ENCODE measurements at regions not wholly inside any gene's neighbourhood (a gene's known extent, or its start where the extent isn't known, plus 50 kb on each side); places are given as distances from the start of the nearest gene placed in this dataset.
A peak's percentile ranks its signal among the peaks of the same experiment; 100 is the strongest.

- Histone ChIP-seq H3K4me3 (no peak overlapping the region), H3K9me3 (no peaks in the 10 kb centered on the region), H3K36me3 (no peaks in the 10 kb centered on the region), H3K27me3 (no peaks in the 10 kb centered on the region), H3K4me1 (no peaks in the 10 kb centered on the region), H3K27ac (no peak overlapping the region)
- TF ChIP-seq POLR2A (IDR thresholded peaks at IDR 0.05) (no peak), CTCF (IDR thresholded peaks at IDR 0.05) (peak in 3 of 6 experiments; percentile 24 to 39 (median 39))
- no peak for DNase-seq
- 51 to 53% methylated on average over 5 of the region's 5 CpGs for WGBS, 2 donors
- intact Hi-C loops (cut with DNase I) = no loop called here
Observed at GRCh38 chr11:22920939-22921565, 60.8 kb upstream of the CCDC179 start.

- 67 to 88% methylated on average over 1 of the region's 1 CpG for WGBS, 2 donors
- no peak for TF ChIP-seq CTCF (IDR thresholded peaks at IDR 0.05)
- no peak for TF ChIP-seq POLR2A (IDR thresholded peaks at IDR 0.05)
- intact Hi-C loops (cut with DNase I) = no loop called here
Observed at GRCh38 chr11:22922672-22923071, 62.4 kb upstream of the CCDC179 start.

GRCh38 chr11:22923561-22923960, 63.3 kb upstream of the CCDC179 start:
- intact Hi-C loops (cut with DNase I) = no loop called here
- Histone ChIP-seq H3K9me3 (no peaks in the 10 kb centered on the region), H3K4me3 (no peak overlapping the region), H3K27me3 (no peaks in the 10 kb centered on the region), H3K4me1 (no peaks in the 10 kb centered on the region), H3K36me3 (no peaks in the 10 kb centered on the region), H3K27ac (no peak overlapping the region)
- WGBS, 2 donors = 79 to 93% methylated on average over 1 of the region's 1 CpG
- DNase-seq = no peak
- TF ChIP-seq CTCF (IDR thresholded peaks at IDR 0.05) (no peak), POLR2A (IDR thresholded peaks at IDR 0.05) (no peak)

More at GRCh38 chr11:22922672-22923071, 62.4 kb upstream of the CCDC179 start:
- Histone ChIP-seq H3K9me3 (no peaks in the 10 kb centered on the region), H3K27me3 (no peaks in the 10 kb centered on the region), H3K4me3 (no peak overlapping the region), H3K27ac (no peak overlapping the region), H3K36me3 (no peaks in the 10 kb centered on the region), H3K4me1 (no peaks in the 10 kb centered on the region)
- no peak for DNase-seq

GRCh38 chr11:22926341-22926740, 66.1 kb upstream of the CCDC179 start:
- no peak for DNase-seq
- H3K27ac ChIP-seq = no peak overlapping the region
- no peak overlapping the region for H3K4me3 ChIP-seq
- no peaks in the 10 kb centered on the region for H3K27me3 ChIP-seq
- H3K9me3 ChIP-seq = no peaks in the 10 kb centered on the region
- intact Hi-C loops (cut with DNase I) = no loop called here
- no peaks in the 10 kb centered on the region for H3K4me1 ChIP-seq
- H3K36me3 ChIP-seq = no peaks in the 10 kb centered on the region
- TF ChIP-seq POLR2A (IDR thresholded peaks at IDR 0.05) = no peak
- no peak for TF ChIP-seq CTCF (IDR thresholded peaks at IDR 0.05)

- no peak overlapping the region for H3K27ac ChIP-seq
- H3K27me3 ChIP-seq = no peaks in the 10 kb centered on the region
- no peaks in the 10 kb centered on the region for H3K4me1 ChIP-seq
- intact Hi-C loops (cut with DNase I) = no loop called here
- DNase-seq = no peak
- no peaks in the 10 kb centered on the region for H3K36me3 ChIP-seq
- no peak for TF ChIP-seq POLR2A (IDR thresholded peaks at IDR 0.05)
- TF ChIP-seq CTCF (IDR thresholded peaks at IDR 0.05) = no peak
- 60 to 66% methylated on average over 2 of the region's 2 CpGs for WGBS, 2 donors
- H3K9me3 ChIP-seq = no peaks in the 10 kb centered on the region
- H3K4me3 ChIP-seq = no peak overlapping the region
Observed at GRCh38 chr11:22927793-22928192, 67.5 kb upstream of the CCDC179 start.

Data from esophagus squamous epithelium (tissue), 5 donors.